Tibial nerve (tissue), 4 donors: ENCODE measurements at regions not wholly inside any gene's neighbourhood (a gene's known extent, or its start where the extent isn't known, plus 50 kb on each side); places are given as distances from the start of the nearest gene placed in this dataset.

Source experiments
- DNase-seq, 2 donors: peaks; one replicate each; pipeline ENCODE4 v3.0.0-alpha.2; 2019; ENCODE audit warnings: low spot score in 2 of 2
- H3K27ac ChIP-seq, 4 donors: fragments of 200-600 bp; sonication (generic) in 3 of 4; one replicate each; pipeline ENCODE4 v1.5.1; 2017 to 2019; ENCODE audit warnings: mild to moderate bottlenecking in 1 of 4
- H3K27me3 ChIP-seq, 2 donors: fragments of 200-600 bp; sonication (generic) in 1 of 2; one replicate each; pipeline versions ENCODE4 v1.5.1 to v1.6.0; 2017 to 2019
- H3K36me3 ChIP-seq, 3 donors: fragments of 200-600 bp; sonication (generic); one replicate each; pipeline ENCODE4 v1.5.1; 2018 to 2019
- H3K4me1 ChIP-seq, 4 donors: fragments of 200-600 bp; sonication (generic) in 3 of 4; one replicate each; pipeline ENCODE4 v1.5.1; 2017 to 2019
- H3K4me3 ChIP-seq, 4 donors: fragments of 200-600 bp; sonication (generic) in 3 of 4; one replicate each; pipeline ENCODE4 v1.5.1; 2017 to 2019; ENCODE audit warnings: mild to moderate bottlenecking in 1 of 4, moderate library complexity in 1 of 4
- H3K9me3 ChIP-seq, 4 donors: fragments of 200-600 bp; sonication (generic) in 3 of 4; one replicate each; pipeline ENCODE4 v1.5.1; 2017 to 2019
- EP300 ChIP-seq, 2 donors: sonication (generic); formaldehyde crosslinking; IDR thresholded peaks; one replicate each; pipeline ENCODE4 v1.6.1; 2017; ENCODE audit warnings: antibody characterized with exemption in 2 of 2, mild to moderate bottlenecking in 1 of 2
- POLR2A ChIP-seq, 2 donors: fragments of 450-650 bp; IDR thresholded peaks; one replicate each; pipeline ENCODE4 v1.6.1; 2017; ENCODE audit warnings: antibody characterized with exemption in 2 of 2, mild to moderate bottlenecking in 2 of 2, moderate library complexity in 2 of 2
- WGBS, 2 donors: methylation state at CpG; one replicate each; pipeline ENCODE4 v1.1.5; 2018; 5-methylcytosine and 5-hydroxymethylcytosine counted together
- TF ChIP-seq, protein P1 (sequence below), 5 experiments: fragments of 200-600 bp in 3 of 5; fragments of 450-650 bp in 2 of 5; sonication (generic) in 3 of 5; IDR thresholded peaks; one replicate each; pipeline ENCODE4 v1.5.1; 2016 to 2019; ENCODE audit warnings: antibody characterized with exemption in 5 of 5, mild to moderate bottlenecking in 3 of 5, moderate library complexity in 2 of 5

DNA sequence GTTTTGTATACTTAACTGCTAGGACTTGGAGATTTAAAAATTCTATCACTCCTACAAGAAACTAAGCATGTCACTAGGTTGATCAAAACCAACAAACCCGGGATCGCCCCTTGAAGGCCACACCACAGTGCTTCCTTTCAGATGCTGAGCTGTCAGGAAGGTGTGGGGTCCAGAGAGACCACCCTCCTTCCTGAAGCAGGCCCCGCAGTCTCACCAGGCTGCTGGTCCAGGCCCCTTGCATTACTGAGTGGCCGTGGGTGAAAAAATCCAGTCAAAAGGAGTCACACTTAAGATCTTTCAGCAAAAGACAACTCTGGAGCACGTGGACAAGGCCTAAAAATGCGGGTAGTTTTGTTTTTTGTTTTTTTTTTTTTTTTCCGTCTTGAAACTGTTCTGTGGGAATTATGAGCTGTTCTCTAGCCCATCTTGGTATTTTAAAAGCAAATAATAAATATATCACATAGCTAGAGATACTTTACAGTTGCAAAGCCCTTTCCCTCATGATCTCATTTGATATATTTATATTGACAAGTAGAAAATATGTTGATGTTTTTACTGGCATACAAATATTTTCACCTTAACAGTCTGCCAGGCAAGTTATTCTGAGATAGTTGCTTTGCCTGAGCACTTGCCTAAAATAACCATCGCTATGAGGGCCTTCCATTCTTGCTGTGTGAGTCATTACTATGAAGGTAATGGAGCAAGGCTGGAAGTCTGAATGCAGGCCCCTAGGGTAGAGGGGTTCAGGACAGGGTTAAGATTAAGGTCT lies 73.1 kb upstream of the EDEM3 start:
- Histone ChIP-seq H3K4me3 (no peak overlapping the region), H3K27ac (peak overlapping the region in 3 of 4 donors; percentile 40 to 75 (median 51)), H3K9me3 (no peaks in the 10 kb centered on the region), H3K36me3 (peaks cover 0 to 20% (median 0%) of the 10 kb centered on the region in 3 donors), H3K27me3 (no peaks in the 10 kb centered on the region), H3K4me1 (peaks cover 0 to 42% (median 5%) of the 10 kb centered on the region in 4 donors)
- TF ChIP-seq POLR2A (IDR thresholded peaks at IDR 0.05) (no peak), EP300 (IDR thresholded peaks at IDR 0.05) (no peak)
- TF ChIP-seq, protein P1, sequence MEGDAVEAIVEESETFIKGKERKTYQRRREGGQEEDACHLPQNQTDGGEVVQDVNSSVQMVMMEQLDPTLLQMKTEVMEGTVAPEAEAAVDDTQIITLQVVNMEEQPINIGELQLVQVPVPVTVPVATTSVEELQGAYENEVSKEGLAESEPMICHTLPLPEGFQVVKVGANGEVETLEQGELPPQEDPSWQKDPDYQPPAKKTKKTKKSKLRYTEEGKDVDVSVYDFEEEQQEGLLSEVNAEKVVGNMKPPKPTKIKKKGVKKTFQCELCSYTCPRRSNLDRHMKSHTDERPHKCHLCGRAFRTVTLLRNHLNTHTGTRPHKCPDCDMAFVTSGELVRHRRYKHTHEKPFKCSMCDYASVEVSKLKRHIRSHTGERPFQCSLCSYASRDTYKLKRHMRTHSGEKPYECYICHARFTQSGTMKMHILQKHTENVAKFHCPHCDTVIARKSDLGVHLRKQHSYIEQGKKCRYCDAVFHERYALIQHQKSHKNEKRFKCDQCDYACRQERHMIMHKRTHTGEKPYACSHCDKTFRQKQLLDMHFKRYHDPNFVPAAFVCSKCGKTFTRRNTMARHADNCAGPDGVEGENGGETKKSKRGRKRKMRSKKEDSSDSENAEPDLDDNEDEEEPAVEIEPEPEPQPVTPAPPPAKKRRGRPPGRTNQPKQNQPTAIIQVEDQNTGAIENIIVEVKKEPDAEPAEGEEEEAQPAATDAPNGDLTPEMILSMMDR (IDR thresholded peaks at IDR 0.05) = no peak
- 55 to 61% methylated on average over 8 of the region's 8 CpGs for WGBS, 2 donors
- no peak for DNase-seq

DNA sequence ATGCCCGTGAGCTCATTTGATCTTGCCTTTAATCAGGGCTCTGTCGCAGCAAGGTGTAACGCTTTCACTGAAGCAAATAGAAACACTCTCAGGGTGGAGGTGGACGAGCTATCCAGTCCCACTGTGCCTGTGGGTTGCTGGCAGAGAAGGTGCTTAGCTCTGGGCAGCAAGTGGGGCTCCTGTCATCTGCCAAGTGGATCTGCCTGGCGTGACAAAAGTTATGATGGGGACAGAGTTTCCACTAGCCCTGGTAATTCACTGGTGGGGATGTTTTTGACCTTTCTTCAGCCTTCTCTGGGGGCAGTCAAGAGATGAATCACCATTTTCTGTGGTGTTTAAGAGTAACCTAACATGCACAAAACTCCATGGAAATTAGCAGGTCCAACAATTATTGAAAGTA lies 71.3 kb upstream of the EDEM3 start:
- Histone ChIP-seq H3K36me3 (peaks cover 0 to 23% (median 0%) of the 10 kb centered on the region in 3 donors), H3K27me3 (no peaks in the 10 kb centered on the region), H3K4me1 (peaks cover 0 to 47% (median 5%) of the 10 kb centered on the region in 4 donors), H3K4me3 (no peak overlapping the region), H3K9me3 (no peaks in the 10 kb centered on the region), H3K27ac (peak overlapping the region in 1 of 4 donors; percentile 46)
- 67 to 86% methylated on average over 5 of the region's 5 CpGs for WGBS, 2 donors
- TF ChIP-seq EP300 (IDR thresholded peaks at IDR 0.05) (no peak), POLR2A (IDR thresholded peaks at IDR 0.05) (no peak)
- TF ChIP-seq, protein P1 (IDR thresholded peaks at IDR 0.05) = no peak
- DNase-seq = no peak

DNA sequence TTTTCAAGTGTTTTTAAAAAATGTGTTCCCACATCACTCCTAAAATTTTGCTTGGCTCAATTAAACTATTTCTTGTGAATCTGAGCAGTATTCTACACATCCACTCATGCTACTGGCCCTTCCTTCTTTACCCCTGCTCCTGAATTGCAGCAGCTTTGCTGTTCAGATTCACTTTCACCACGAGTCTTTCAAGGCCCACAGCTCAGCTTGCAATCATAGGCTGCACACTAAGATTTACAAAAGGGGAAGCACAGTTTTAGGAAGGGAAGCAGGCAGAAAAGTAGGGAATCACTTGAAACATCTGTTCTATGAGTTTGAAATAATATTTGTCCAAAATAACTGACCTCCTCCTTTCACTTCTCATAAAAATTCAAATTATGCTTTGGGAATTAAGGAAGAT lies 70.9 kb upstream of the EDEM3 start:
- Histone ChIP-seq H3K4me3 (no peak overlapping the region), H3K9me3 (no peaks in the 10 kb centered on the region), H3K27me3 (no peaks in the 10 kb centered on the region), H3K36me3 (peaks cover 0 to 23% (median 0%) of the 10 kb centered on the region in 3 donors), H3K27ac (peak overlapping the region in 1 of 4 donors; percentile 46), H3K4me1 (peaks cover 0 to 47% (median 5%) of the 10 kb centered on the region in 4 donors)
- 41 to 44% methylated on average over 1 of the region's 1 CpG for WGBS, 2 donors
- no peak for DNase-seq
- no peak for TF ChIP-seq EP300 (IDR thresholded peaks at IDR 0.05)
- no peak for TF ChIP-seq POLR2A (IDR thresholded peaks at IDR 0.05)
- TF ChIP-seq, protein P1 (IDR thresholded peaks at IDR 0.05) = no peak

DNA sequence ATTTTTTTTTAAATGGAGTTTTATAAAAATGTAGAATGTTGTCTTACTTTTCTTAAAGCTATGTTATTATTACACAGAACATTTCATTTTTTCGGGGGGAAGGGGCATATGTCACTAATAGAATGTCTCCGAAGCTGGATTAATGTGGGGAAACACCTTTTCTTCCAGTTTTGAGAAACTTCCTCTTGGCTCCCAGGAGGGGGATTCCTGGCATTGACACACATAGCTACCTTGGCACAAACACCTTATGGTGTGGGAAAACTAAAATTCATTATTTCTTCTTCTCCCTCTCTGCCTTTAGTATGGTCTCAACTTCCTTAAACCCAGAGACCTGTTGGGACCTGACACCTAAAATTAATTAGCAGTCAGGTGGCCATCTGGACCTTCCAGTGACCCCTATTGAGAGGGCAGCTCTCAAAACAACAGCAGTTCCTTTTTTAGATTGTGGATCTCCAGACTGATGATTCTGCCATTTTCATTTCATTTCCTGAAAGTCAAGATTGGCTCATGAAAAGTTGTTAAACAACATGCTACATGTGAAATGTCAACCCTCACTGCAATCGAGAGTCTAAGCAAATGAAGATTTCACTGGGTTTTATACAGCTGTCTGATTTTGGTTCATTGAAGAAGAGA lies 70.1 kb upstream of the EDEM3 start:
- H3K4me1 ChIP-seq = peaks cover 0 to 47% (median 5%) of the 10 kb centered on the region in 4 donors
- 48 to 49% methylated on average over 3 of the region's 3 CpGs for WGBS, 2 donors

More for the DNA sequence above, 70.1 kb upstream of the EDEM3 start:
- no peak for DNase-seq
- peak overlapping the region in 1 of 4 donors; percentile 46 for H3K27ac ChIP-seq
- H3K27me3 ChIP-seq = no peaks in the 10 kb centered on the region
- peak in 1 of 2 donors; percentile 29 for TF ChIP-seq EP300 (IDR thresholded peaks at IDR 0.05)
- TF ChIP-seq, protein P1 (IDR thresholded peaks at IDR 0.05) = no peak
- TF ChIP-seq POLR2A (IDR thresholded peaks at IDR 0.05) = no peak
- H3K9me3 ChIP-seq = no peaks in the 10 kb centered on the region
- H3K4me3 ChIP-seq = no peak overlapping the region
- H3K36me3 ChIP-seq = peaks cover 0 to 27% (median 0%) of the 10 kb centered on the region in 3 donors
